SK-N-SH (cell line): ENCODE measurements at regions not wholly inside any gene's neighbourhood (a gene's known extent, or its start where the extent isn't known, plus 50 kb on each side); places are given as distances from the start of the nearest gene placed in this dataset.

Experiments used
- CTCF ChIA-PET: fragments of 300-600, 350-600 bp; formaldehyde crosslinking; extraction: SDS; loops from one replicate; lab custom pipeline; 2021; lab: Yijun Ruan, JAX
- POLR2A ChIA-PET: fragments of 350-600 bp; sonication (Branson Sonifier 250); formaldehyde crosslinking; extraction: SDS; loops from one replicate; lab custom pipeline; 2020; ENCODE audit warnings: antibody characterized with exemption, inconsistent platforms; lab: Yijun Ruan, JAX
- DNase-seq: peaks from one replicate; pipeline ENCODE4 v3.0.0; 2012
- H2AFZ ChIP-seq: fragments of 200-600 bp; sonication (generic); 2 replicates; pipeline ENCODE4 v1.8.1; 2016; ENCODE audit warnings: antibody characterized with exemption, mild to moderate bottlenecking, low read depth
- H3F3A ChIP-seq: fragments of 200-600 bp; sonication (generic); replicated peaks from 2 replicates; pipeline ENCODE3; 2016; ENCODE audit warnings: antibody characterized with exemption, mild to moderate bottlenecking; ENCODE audit not compliant: insufficient read depth
- H3K27ac ChIP-seq, 2 experiments: fragments of 200-500 bp in 1 of 2; fragments of 200-600 bp in 1 of 2; sonication (Bioruptor generic) in 1 of 2; sonication (generic), shearing (Covaris generic) in 1 of 2; 2 replicates each; pipeline versions ENCODE4 v1.5.1 to v1.6.1; 2014 to 2016; ENCODE audit warnings: low read depth in 2 of 2, inconsistent platforms in 1 of 2, low read length in 1 of 2, mild to moderate bottlenecking in 1 of 2, mixed read lengths in 1 of 2
- H3K27me3 ChIP-seq: fragments of 200-600 bp; sonication (generic), shearing (Covaris generic); 2 replicates; pipeline ENCODE4 v1.6.1; 2016; ENCODE audit warnings: mixed run types; ENCODE audit not compliant: insufficient read depth
- H3K36me3 ChIP-seq, 2 experiments: fragments of 200-500 bp in 1 of 2; fragments of 200-600 bp in 1 of 2; sonication (Bioruptor generic) in 1 of 2; sonication (generic) in 1 of 2; replicated peaks in 1 of 2; 2 replicates each; pipeline versions ENCODE3 to v1.5.1; 2014 to 2016; ENCODE audit warnings: low read length in 1 of 2, mild to moderate bottlenecking in 1 of 2; ENCODE audit not compliant: insufficient read depth in 2 of 2, control insufficient read depth in 1 of 2
- H3K4me1 ChIP-seq, 2 experiments: fragments of 200-500 bp in 1 of 2; fragments of 200-600 bp in 1 of 2; sonication (Bioruptor generic) in 1 of 2; sonication (generic), shearing (Covaris generic) in 1 of 2; 2 replicates each; pipeline versions ENCODE4 v1.5.1 to v1.6.1; 2014 to 2016; ENCODE audit warnings: low read depth in 1 of 2, low read length in 1 of 2, mixed run types in 1 of 2; ENCODE audit not compliant: insufficient read depth in 2 of 2, control insufficient read depth in 1 of 2
- H3K4me2 ChIP-seq: fragments of 200-600 bp; sonication (generic), shearing (Covaris generic); 2 replicates; pipeline ENCODE4 v1.6.1; 2017; ENCODE audit warnings: mixed run types
- H3K4me3 ChIP-seq, 2 experiments: fragments of 200-500 bp in 1 of 2; fragments of 200-600 bp in 1 of 2; sonication (Bioruptor generic) in 1 of 2; sonication (generic), shearing (Covaris generic) in 1 of 2; 2 replicates each; pipeline versions ENCODE4 v1.5.1 to v1.8.1; 2014 to 2016; ENCODE audit warnings: low read depth in 2 of 2, inconsistent platforms in 1 of 2, low read length in 1 of 2, mild to moderate bottlenecking in 1 of 2, mixed read lengths in 1 of 2, moderate library complexity in 1 of 2
- H3K79me2 ChIP-seq: fragments of 200-600 bp; sonication (generic); 2 replicates; pipeline ENCODE4 v1.8.1; 2017; ENCODE audit warnings: mild to moderate bottlenecking; ENCODE audit not compliant: insufficient read depth
- H3K9ac ChIP-seq: fragments of 200-600 bp; sonication (generic); 2 replicates; pipeline ENCODE4 v1.6.1; 2017; ENCODE audit warnings: mixed run types
- H3K9me2 ChIP-seq: fragments of 200-600 bp; sonication (generic); 2 replicates; pipeline ENCODE4 v1.6.1; 2017; ENCODE audit warnings: mixed run types
- H3K9me3 ChIP-seq: fragments of 200-600 bp; sonication (generic); 2 replicates; pipeline ENCODE4 v1.6.1; 2017; ENCODE audit warnings: mixed run types, mild to moderate bottlenecking, moderate library complexity
- H4K20me1 ChIP-seq: fragments of 200-600 bp; sonication (generic); 2 replicates; pipeline ENCODE4 v1.6.1; 2017; ENCODE audit warnings: mild to moderate bottlenecking, mixed run types; ENCODE audit not compliant: insufficient read depth
- CHD2 ChIP-seq: fragments of 150-350 bp; IDR thresholded peaks from 2 replicates; pipeline ENCODE4 v1.6.1; 2018; ENCODE audit warnings: low read length; ENCODE audit not compliant: partially characterized antibody
- FOXM1 ChIP-seq: IDR thresholded peaks from 2 replicates; pipeline ENCODE4 v1.4.0; 2012; ENCODE audit warnings: low read depth, mild to moderate bottlenecking
- NFIC ChIP-seq: IDR thresholded peaks from 2 replicates; pipeline ENCODE4 v1.4.0; 2012; ENCODE audit warnings: borderline replicate concordance
- RXRA ChIP-seq: IDR thresholded peaks from 2 replicates; pipeline ENCODE4 v1.4.0; 2012; ENCODE audit warnings: low read depth, mild to moderate bottlenecking, borderline replicate concordance
- SIN3A ChIP-seq: IDR thresholded peaks from 2 replicates; pipeline ENCODE4 v1.6.1; 2012; ENCODE audit warnings: low read depth, mild to moderate bottlenecking, low read length, moderate library complexity, borderline replicate concordance
- SMC3 ChIP-seq: IDR thresholded peaks from 2 replicates; pipeline ENCODE4 v1.6.1; 2012; ENCODE audit warnings: low read depth, low read length, improper control_type of control experiment
- YY1 ChIP-seq: IDR thresholded peaks from 2 replicates; pipeline ENCODE4 v1.4.0; 2012; ENCODE audit warnings: low read depth, mild to moderate bottlenecking
- WGBS: methylation state at CpG from one replicate; pipeline ENCODE4 v1.1.6; 2017; ENCODE audit warnings: low lambda C conversion rate; 5-methylcytosine and 5-hydroxymethylcytosine counted together
- TF ChIP-seq, protein P1 (sequence below): fragments of 150-350 bp; IDR thresholded peaks from 2 replicates; pipeline ENCODE4 v1.6.1; 2017; ENCODE audit warnings: antibody characterized with exemption, low read length, low read depth, borderline replicate concordance
- TF ChIP-seq, protein P2 (sequence below): IDR thresholded peaks from 2 replicates; pipeline ENCODE4 v1.4.0; 2012; ENCODE audit warnings: low read depth
- TF ChIP-seq, protein P3 (sequence below): fragments of 150-350 bp; IDR thresholded peaks from 2 replicates; pipeline ENCODE4 v1.6.1; 2016; ENCODE audit warnings: mild to moderate bottlenecking, low read depth, low read length

DNA sequence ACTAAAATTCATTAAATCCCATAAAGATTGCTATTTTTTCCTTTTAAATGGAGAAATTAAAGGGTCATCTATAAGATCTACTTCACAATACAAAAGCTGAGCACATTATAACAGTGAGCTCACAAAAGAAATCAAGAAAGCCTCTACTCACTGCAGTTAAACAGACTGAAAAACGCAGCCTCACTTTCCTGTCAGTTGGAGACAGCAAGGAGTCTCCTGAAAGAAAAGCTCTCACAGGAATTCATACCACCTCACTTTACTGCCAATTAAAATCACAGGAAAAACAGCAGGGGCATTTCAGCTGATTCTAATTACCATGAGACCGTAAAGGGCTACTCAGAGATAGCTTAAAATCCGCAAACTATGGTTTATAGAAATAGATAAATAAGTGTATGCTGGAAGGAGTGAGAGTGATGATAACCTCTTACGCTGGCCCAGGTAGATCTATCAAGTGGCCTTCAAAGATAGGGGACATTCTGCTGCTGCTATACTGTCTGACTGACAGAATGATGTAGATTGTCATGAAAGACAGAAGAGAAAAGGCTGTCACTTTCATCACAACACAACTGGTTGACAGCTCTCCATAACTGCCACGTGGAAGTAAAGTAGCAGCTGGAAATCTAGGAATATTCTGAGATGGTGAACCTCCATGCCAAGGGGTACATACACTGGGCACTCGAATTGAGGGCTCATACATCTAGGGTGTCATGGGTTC is 1333.7 kb upstream of the DIAPH2 start:
- Histone ChIP-seq H3F3A (no peaks in the 10 kb centered on the region), H3K36me3 (no peaks in the 10 kb centered on the region), H3K27me3 (no peaks in the 10 kb centered on the region), H3K9ac (no peak overlapping the region), H3K79me2 (no peaks in the 10 kb centered on the region), H3K27ac (no peak overlapping the region), H3K4me2 (no peak overlapping the region), H3K9me3 (no peaks in the 10 kb centered on the region), H4K20me1 (no peaks in the 10 kb centered on the region), H3K4me1 (no peaks in the 10 kb centered on the region), H3K4me3 (no peak overlapping the region), H3K9me2 (no peaks in the 10 kb centered on the region), H2AFZ (no peak overlapping the region)
- under 1% methylated on average over 6 of the region's 6 CpGs for WGBS
- no peak for DNase-seq
- TF ChIP-seq, protein P1, sequence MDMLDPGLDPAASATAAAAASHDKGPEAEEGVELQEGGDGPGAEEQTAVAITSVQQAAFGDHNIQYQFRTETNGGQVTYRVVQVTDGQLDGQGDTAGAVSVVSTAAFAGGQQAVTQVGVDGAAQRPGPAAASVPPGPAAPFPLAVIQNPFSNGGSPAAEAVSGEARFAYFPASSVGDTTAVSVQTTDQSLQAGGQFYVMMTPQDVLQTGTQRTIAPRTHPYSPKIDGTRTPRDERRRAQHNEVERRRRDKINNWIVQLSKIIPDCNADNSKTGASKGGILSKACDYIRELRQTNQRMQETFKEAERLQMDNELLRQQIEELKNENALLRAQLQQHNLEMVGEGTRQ: no peak
- no peak for TF ChIP-seq FOXM1
- ChIA-PET POLR2A (no interaction called here), CTCF (no interaction called here)

DNA sequence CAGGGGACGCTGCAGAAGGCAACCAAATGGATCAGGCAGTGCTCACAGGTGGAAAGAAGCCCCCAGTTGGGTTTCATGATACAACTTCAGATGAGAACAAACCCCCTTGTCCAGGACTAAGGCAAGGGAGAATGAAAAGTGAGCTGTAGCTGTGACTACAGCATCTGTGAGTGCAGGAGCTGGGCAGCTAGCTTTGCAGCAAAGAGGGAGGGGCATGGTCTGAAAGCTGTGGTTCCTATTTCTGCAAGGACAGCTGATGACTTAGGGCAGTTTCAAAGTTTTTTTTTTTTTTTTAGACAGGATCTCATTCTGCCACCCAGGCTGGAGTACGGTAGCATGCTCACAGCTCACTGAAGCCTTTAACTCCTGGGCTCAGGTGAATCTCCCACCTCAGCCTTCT is 1317.4 kb upstream of the DIAPH2 start:
- Histone ChIP-seq H4K20me1 (no peaks in the 10 kb centered on the region), H3K9ac (no peak overlapping the region), H2AFZ (no peak overlapping the region), H3K36me3 (no peaks in the 10 kb centered on the region), H3K27ac (no peak overlapping the region), H3K79me2 (no peaks in the 10 kb centered on the region), H3K4me3 (no peak overlapping the region), H3K9me2 (no peaks in the 10 kb centered on the region), H3K4me2 (no peak overlapping the region), H3K9me3 (no peaks in the 10 kb centered on the region), H3K27me3 (no peaks in the 10 kb centered on the region), H3K4me1 (no peaks in the 10 kb centered on the region), H3F3A (no peaks in the 10 kb centered on the region)
- no peak for DNase-seq
- CTCF ChIA-PET: no interaction called here
- 7% methylated on average over 2 of the region's 2 CpGs for WGBS
- no peak for TF ChIP-seq SIN3A
- TF ChIP-seq, protein P2, sequence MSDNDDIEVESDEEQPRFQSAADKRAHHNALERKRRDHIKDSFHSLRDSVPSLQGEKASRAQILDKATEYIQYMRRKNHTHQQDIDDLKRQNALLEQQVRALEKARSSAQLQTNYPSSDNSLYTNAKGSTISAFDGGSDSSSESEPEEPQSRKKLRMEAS: no peak
- POLR2A ChIA-PET: no interaction called here

DNA sequence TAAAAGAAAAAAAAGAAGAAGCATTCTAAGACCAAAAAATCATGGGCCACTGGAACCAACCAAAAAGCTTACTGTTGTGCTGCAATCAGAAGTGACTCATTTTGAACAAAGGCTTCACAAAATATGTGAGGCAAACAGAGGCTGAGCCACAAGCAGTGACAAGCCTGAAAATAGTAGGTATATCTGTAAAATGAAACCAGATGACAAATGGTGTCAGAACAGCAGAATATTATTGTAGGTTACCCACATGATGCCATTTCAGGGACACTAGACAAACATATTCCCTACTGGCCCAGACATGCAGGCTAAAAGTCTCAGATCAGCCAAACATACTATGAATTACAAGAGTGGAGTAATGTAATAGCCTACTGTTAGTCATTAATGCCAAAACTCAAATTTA is 1301.8 kb upstream of the DIAPH2 start:
- no peak overlapping the region for H3K9ac ChIP-seq
- TF ChIP-seq YY1 (no peak), CHD2 (no peak), SMC3 (no peak), RXRA (no peak), NFIC (no peak)
- TF ChIP-seq, protein P2: no peak
- TF ChIP-seq, protein P3, sequence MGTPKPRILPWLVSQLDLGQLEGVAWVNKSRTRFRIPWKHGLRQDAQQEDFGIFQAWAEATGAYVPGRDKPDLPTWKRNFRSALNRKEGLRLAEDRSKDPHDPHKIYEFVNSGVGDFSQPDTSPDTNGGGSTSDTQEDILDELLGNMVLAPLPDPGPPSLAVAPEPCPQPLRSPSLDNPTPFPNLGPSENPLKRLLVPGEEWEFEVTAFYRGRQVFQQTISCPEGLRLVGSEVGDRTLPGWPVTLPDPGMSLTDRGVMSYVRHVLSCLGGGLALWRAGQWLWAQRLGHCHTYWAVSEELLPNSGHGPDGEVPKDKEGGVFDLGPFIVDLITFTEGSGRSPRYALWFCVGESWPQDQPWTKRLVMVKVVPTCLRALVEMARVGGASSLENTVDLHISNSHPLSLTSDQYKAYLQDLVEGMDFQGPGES: no peak
- no peaks in the 10 kb centered on the region for H3K36me3 ChIP-seq
- no peaks in the 10 kb centered on the region for H3K27me3 ChIP-seq
- H3K4me2 ChIP-seq: no peak overlapping the region
- H3K4me1 ChIP-seq: no peaks in the 10 kb centered on the region
- CTCF ChIA-PET: interaction anchor here (0.7 kb wide), 1 partner anchor 48 kb away, joined by 3 read pairs; no protein-coding TSS in a partner anchor
- no peaks in the 10 kb centered on the region for H4K20me1 ChIP-seq
- no peaks in the 10 kb centered on the region for H3K9me2 ChIP-seq
- H3K79me2 ChIP-seq: no peaks in the 10 kb centered on the region
- H3F3A ChIP-seq: no peaks in the 10 kb centered on the region
- no peak overlapping the region for H3K27ac ChIP-seq
- no peak for DNase-seq
- H3K9me3 ChIP-seq: no peaks in the 10 kb centered on the region
- POLR2A ChIA-PET: no interaction called here
- no peak overlapping the region for H3K4me3 ChIP-seq
- H2AFZ ChIP-seq: no peak overlapping the region
